Thyroid gland (tissue), 4 donors: ENCODE measurements at regions not wholly inside any gene's neighbourhood (a gene's known extent, or its start where the extent isn't known, plus 50 kb on each side); places are given as distances from the start of the nearest gene placed in this dataset.
"Not testable (repeated sequence)": the region's sequence is repeated elsewhere in the genome, so short reads cannot be mapped to it uniquely, and the experiment has no call there.

Experiments
- DNase-seq, 2 donors: peaks; one replicate each; pipeline ENCODE4 v3.0.0-alpha.2; 2019
- H3K27ac ChIP-seq, 3 donors: fragments of 200-600 bp; sonication (generic); 1 replicate in 2 of 3; 2 replicates in 1 of 3; pipeline ENCODE4 v1.5.1; 2016 to 2019; ENCODE audit warnings: mild to moderate bottlenecking in 1 of 3, moderate library complexity in 1 of 3
- H3K27me3 ChIP-seq: fragments of 200-600 bp; sonication (generic); one replicate; pipeline ENCODE4 v1.5.1; 2019
- H3K36me3 ChIP-seq, 2 donors: fragments of 200-600 bp; sonication (generic); one replicate each; pipeline ENCODE4 v1.5.1; 2016 to 2019
- H3K4me1 ChIP-seq, 2 donors: fragments of 200-600 bp; sonication (generic); one replicate each; pipeline ENCODE4 v1.5.1; 2017 to 2019
- H3K4me3 ChIP-seq, 3 donors: fragments of 200-600 bp; sonication (generic); replicated peaks in 1 of 3; 1 replicate in 2 of 3; 2 replicates in 1 of 3; pipeline ENCODE4 v1.5.1; 2016; ENCODE audit warnings: mild to moderate bottlenecking in 1 of 3
- H3K9me3 ChIP-seq: fragments of 200-600 bp; sonication (generic); one replicate; pipeline ENCODE4 v1.5.1; 2017
- POLR2A ChIP-seq, 2 donors: fragments of 450-650 bp; IDR thresholded peaks; one replicate each; pipeline ENCODE4 v1.6.1; 2017; ENCODE audit warnings: antibody characterized with exemption in 2 of 2, mild to moderate bottlenecking in 2 of 2, moderate library complexity in 1 of 2
- WGBS, 2 donors: methylation state at CpG; one replicate each; pipeline ENCODE4 v1.1.5; 2017; 5-methylcytosine and 5-hydroxymethylcytosine counted together
- intact Hi-C: fragments of 100-400 bp; cut with DNase I; formaldehyde crosslinking; loops from one replicate; pipeline ENCODE4 v1.15.1; 2023
- TF ChIP-seq, protein P1 (sequence below), 6 experiments: fragments of 200-600 bp in 3 of 6; fragments of 450-650 bp in 3 of 6; sonication (generic) in 3 of 6; IDR thresholded peaks; one replicate each; pipeline ENCODE4 v1.5.1; 2016 to 2019; ENCODE audit warnings: antibody characterized with exemption in 6 of 6, mild to moderate bottlenecking in 2 of 6, inconsistent platforms in 1 of 6, moderate library complexity in 1 of 6

DNA sequence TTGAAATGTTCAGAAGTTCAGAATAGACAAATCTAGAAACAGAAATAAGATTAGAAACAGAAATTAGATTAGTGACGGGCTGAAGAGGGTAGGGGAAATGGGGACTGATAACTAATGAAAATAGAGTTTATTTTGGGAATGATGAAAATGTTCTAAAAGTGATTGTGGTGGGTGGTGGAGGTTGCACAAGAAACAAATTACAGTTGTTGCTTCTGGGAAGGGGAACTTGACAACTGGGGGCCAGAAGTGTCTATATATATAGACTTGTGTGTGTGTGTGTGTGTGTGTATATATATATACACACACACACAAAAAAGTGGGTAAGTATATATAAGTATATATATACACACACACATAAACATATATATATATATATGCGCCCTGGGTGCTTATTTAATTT is 86.5 kb upstream of the RREB1 start:
- no peak overlapping the region for H3K27ac ChIP-seq
- no peaks in the 10 kb centered on the region for H3K27me3 ChIP-seq
- 87 to 92% methylated on average over 2 of the region's 2 CpGs for WGBS, 2 donors
- H3K36me3 ChIP-seq = no peaks in the 10 kb centered on the region
- TF ChIP-seq POLR2A (IDR thresholded peaks at IDR 0.05) = no peak
- TF ChIP-seq, protein P1, sequence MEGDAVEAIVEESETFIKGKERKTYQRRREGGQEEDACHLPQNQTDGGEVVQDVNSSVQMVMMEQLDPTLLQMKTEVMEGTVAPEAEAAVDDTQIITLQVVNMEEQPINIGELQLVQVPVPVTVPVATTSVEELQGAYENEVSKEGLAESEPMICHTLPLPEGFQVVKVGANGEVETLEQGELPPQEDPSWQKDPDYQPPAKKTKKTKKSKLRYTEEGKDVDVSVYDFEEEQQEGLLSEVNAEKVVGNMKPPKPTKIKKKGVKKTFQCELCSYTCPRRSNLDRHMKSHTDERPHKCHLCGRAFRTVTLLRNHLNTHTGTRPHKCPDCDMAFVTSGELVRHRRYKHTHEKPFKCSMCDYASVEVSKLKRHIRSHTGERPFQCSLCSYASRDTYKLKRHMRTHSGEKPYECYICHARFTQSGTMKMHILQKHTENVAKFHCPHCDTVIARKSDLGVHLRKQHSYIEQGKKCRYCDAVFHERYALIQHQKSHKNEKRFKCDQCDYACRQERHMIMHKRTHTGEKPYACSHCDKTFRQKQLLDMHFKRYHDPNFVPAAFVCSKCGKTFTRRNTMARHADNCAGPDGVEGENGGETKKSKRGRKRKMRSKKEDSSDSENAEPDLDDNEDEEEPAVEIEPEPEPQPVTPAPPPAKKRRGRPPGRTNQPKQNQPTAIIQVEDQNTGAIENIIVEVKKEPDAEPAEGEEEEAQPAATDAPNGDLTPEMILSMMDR (IDR thresholded peaks at IDR 0.05) = no peak
- no peaks in the 10 kb centered on the region for H3K4me1 ChIP-seq
- H3K4me3 ChIP-seq = no peak overlapping the region
- DNase-seq = no peak
- no peaks in the 10 kb centered on the region for H3K9me3 ChIP-seq
- intact Hi-C loops = no loop called here

DNA sequence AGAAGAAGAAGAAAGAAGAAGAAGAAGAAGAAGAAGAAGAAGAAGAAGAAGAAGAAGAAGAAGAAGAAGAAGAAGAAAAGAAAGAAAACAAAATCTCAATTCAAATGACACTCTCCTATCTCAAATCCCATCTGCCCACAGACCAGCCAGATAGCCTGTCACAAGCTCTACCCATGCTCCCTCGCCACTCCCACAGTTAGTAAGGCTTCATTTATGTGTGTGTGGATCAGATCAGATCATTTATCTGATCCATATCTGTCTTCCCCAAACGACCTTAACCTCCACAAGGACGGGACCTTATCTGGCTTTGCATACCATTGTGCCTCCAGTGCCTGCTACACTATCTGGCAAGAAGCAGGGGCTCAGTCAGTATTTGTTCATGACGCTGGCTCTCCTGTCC is 81.9 kb upstream of the RREB1 start:
- no peaks in the 10 kb centered on the region for H3K36me3 ChIP-seq
- H3K4me3 ChIP-seq = no peak overlapping the region
- TF ChIP-seq, protein P1 (IDR thresholded peaks at IDR 0.05) = no peak
- no peak for TF ChIP-seq POLR2A (IDR thresholded peaks at IDR 0.05)
- intact Hi-C loops = no loop called here
- H3K9me3 ChIP-seq = no peaks in the 10 kb centered on the region
- no peaks in the 10 kb centered on the region for H3K4me1 ChIP-seq
- WGBS, 2 donors = 73 to 81% methylated on average over 4 of the region's 4 CpGs
- DNase-seq = no peak
- H3K27me3 ChIP-seq = no peaks in the 10 kb centered on the region
- no peak overlapping the region for H3K27ac ChIP-seq

DNA sequence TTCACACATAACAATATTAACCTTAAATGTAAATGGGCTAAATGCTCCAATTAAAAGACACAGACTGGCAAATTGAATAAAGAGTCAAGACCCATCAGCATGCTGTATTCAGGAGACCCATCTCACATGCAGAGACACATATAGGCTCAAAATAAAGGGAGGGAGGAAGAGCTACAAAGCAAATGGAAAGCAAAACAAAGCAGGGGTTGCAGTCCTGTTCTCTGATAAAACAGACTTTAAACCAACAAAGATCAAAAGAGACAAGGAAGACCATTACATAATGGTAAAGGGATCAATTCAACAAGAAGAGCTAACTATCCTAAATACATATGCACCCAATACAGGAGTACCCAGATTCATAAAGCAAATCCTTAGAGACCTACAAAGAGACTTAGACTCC is 78.8 kb upstream of the RREB1 start:
- H3K27me3 ChIP-seq, H3K36me3 ChIP-seq, H3K27ac ChIP-seq, H3K4me1 ChIP-seq, intact Hi-C loops, H3K9me3 ChIP-seq, DNase-seq, H3K4me3 ChIP-seq: not testable (repeated sequence)

DNA sequence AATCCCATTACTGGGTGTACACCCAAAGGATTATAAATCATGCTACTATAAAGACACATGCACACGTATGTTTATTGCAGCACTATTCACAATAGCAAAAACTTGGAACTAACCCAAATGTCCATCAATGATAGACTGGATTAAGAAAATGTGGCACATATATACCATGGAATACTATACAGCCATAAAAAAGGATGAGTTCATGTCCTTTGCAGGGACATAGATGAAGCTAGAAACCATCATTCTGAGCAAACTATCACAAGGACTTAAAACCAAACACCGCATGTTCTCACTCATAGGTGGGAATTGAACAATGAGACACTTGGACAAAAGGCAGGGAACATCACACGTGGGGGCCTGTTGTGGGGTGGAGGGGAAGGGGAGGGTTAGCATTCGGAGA is 76.8 kb upstream of the RREB1 start:
- 71 to 85% methylated on average over 4 of the region's 4 CpGs for WGBS, 2 donors
- H3K27ac ChIP-seq, H3K36me3 ChIP-seq, H3K27me3 ChIP-seq, intact Hi-C loops, H3K9me3 ChIP-seq, H3K4me3 ChIP-seq, H3K4me1 ChIP-seq, DNase-seq: not testable (repeated sequence)

DNA sequence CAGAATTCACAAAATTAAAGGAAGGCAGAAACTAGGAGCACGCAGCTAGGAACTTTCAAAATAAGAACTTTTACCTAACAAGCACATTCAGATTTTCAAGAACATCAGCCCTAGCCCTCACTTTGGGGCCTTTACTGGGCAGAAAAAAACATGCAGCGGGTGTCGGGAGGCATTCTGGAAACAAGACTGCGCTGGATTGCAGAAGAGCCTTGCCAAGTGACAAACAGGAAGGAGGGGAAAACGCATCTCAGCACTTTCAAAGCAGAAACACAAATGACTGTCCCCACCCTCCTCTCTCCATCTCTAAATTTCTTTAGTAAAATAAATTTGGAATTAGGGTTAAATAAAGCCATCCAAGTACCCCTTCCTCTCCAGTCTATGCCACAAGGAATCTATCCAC is 74.6 kb upstream of the RREB1 start:
- intact Hi-C loops = no loop called here
- DNase-seq = no peak
- TF ChIP-seq POLR2A (IDR thresholded peaks at IDR 0.05) = no peak
- TF ChIP-seq, protein P1 (IDR thresholded peaks at IDR 0.05) = no peak
- Histone ChIP-seq H3K27ac (no peak overlapping the region), H3K36me3 (no peaks in the 10 kb centered on the region), H3K9me3 (no peaks in the 10 kb centered on the region), H3K4me1 (no peaks in the 10 kb centered on the region), H3K27me3 (no peaks in the 10 kb centered on the region), H3K4me3 (no peak overlapping the region)
- 73 to 80% methylated on average over 5 of the region's 5 CpGs for WGBS, 2 donors

DNA sequence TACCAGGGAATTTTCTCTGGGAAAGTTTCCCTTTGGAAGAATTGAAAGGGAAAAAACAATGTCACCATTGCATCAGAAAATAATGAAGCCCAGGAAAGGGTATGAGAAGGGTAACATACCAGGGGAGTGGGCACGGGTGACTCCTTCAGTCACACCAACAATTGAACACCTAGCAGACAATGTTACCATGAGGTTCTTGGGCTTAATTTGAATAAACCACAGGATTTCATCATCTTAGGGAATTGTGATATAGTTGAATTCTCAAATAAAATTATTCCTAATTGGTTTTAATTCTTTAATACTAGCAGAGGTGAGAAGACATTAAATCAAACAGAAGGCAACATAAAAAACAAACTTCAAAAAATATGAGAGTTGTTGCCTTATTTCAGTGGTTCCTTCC is 73.7 kb upstream of the RREB1 start:
- H3K27ac ChIP-seq = no peak overlapping the region
- DNase-seq = no peak
- TF ChIP-seq, protein P1 (IDR thresholded peaks at IDR 0.05) = no peak
- TF ChIP-seq POLR2A (IDR thresholded peaks at IDR 0.05) = no peak
- H3K4me1 ChIP-seq = no peaks in the 10 kb centered on the region
- H3K27me3 ChIP-seq = no peaks in the 10 kb centered on the region
- no peaks in the 10 kb centered on the region for H3K9me3 ChIP-seq
- no peaks in the 10 kb centered on the region for H3K36me3 ChIP-seq
- intact Hi-C loops = no loop called here
- H3K4me3 ChIP-seq = no peak overlapping the region
- 83 to 88% methylated on average over 1 of the region's 1 CpG for WGBS, 2 donors
